ENCODE measurements at regions not wholly inside any gene's neighbourhood (a gene's known extent, or its start where the extent isn't known, plus 50 kb on each side); places are given as distances from the start of the nearest gene placed in this dataset.

DNA sequence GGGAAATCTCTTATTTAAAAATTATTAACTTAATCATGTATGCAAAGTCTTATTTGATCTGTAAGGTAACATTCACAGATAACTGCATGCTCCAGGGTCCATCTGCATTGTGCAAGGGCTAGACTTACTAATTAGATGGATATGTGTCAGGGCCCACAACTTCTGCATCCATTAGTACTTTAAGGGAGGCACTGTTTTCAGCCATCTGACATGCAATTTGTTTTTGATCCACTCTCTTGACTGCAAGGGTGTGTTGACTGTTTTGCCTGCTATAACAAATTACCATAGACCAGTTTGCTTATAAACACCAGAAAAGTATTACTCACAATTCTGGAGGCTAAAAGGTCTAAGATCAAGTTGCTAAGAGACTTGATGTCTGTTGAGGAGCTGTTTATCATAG, 542.1 kb upstream of the HS3ST1 start:
- TF ChIP-seq, protein P1, sequence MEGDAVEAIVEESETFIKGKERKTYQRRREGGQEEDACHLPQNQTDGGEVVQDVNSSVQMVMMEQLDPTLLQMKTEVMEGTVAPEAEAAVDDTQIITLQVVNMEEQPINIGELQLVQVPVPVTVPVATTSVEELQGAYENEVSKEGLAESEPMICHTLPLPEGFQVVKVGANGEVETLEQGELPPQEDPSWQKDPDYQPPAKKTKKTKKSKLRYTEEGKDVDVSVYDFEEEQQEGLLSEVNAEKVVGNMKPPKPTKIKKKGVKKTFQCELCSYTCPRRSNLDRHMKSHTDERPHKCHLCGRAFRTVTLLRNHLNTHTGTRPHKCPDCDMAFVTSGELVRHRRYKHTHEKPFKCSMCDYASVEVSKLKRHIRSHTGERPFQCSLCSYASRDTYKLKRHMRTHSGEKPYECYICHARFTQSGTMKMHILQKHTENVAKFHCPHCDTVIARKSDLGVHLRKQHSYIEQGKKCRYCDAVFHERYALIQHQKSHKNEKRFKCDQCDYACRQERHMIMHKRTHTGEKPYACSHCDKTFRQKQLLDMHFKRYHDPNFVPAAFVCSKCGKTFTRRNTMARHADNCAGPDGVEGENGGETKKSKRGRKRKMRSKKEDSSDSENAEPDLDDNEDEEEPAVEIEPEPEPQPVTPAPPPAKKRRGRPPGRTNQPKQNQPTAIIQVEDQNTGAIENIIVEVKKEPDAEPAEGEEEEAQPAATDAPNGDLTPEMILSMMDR (conservative IDR thresholded peaks at IDR 0.05): no peak
- no peak for TF ChIP-seq EZH2 (IDR thresholded peaks at IDR 0.05; ENCODE audit: low read depth)

Measured in PC-9 (cell line).